Dendritic cell treated with granulocyte-macrophage colony-stimulating factor and Interleukin-4, amounts not matched to agents 40 ng/mL and 50 ng/mL, for 4 days (primary cell): ENCODE measurements at regions not wholly inside any gene's neighbourhood (a gene's known extent, or its start where the extent isn't known, plus 50 kb on each side); places are given as distances from the start of the nearest gene placed in this dataset.

ENCODE experiments used
- H3K27ac Mint-ChIP-seq: one replicate; pipeline ENCODE4 v1.8.0; 2022; ENCODE audit warnings: mild to moderate bottlenecking, mixed read lengths
- H3K27me3 Mint-ChIP-seq: one replicate; pipeline ENCODE4 v1.8.0; 2022; ENCODE audit warnings: mild to moderate bottlenecking, mixed read lengths
- H3K36me3 Mint-ChIP-seq: one replicate; pipeline ENCODE4 v1.8.0; 2022; ENCODE audit warnings: low read depth, mixed read lengths
- H3K4me1 Mint-ChIP-seq: one replicate; pipeline ENCODE4 v1.8.0; 2022; ENCODE audit warnings: low read depth, mixed read lengths
- H3K4me3 Mint-ChIP-seq: one replicate; pipeline ENCODE4 v1.8.0; 2022; ENCODE audit warnings: mild to moderate bottlenecking, moderate library complexity, mixed read lengths
- H3K9me3 Mint-ChIP-seq: one replicate; pipeline ENCODE4 v1.8.0; 2022; ENCODE audit warnings: mixed read lengths
- intact Hi-C: fragments of 100-400 bp; cut with micrococcal nuclease; formaldehyde crosslinking; loops from one replicate; pipeline ENCODE4 v1.15.0; 2022

GRCh38 chr12:100675432-100675831, 101.9 kb downstream of the GAS2L3 start:
- Mint-ChIP-seq H3K4me1 (no peaks in the 10 kb centered on the region), H3K27me3 (peaks cover 17% of the 10 kb centered on the region), H3K4me3 (no peak overlapping the region), H3K9me3 (no peaks in the 10 kb centered on the region), H3K36me3 (no peaks in the 10 kb centered on the region), H3K27ac (no peak overlapping the region)
- intact Hi-C loops, result loop anchor here (10.0 kb wide), 1 partner anchor 441 kb away; no protein-coding TSS in a partner anchor

DNA sequence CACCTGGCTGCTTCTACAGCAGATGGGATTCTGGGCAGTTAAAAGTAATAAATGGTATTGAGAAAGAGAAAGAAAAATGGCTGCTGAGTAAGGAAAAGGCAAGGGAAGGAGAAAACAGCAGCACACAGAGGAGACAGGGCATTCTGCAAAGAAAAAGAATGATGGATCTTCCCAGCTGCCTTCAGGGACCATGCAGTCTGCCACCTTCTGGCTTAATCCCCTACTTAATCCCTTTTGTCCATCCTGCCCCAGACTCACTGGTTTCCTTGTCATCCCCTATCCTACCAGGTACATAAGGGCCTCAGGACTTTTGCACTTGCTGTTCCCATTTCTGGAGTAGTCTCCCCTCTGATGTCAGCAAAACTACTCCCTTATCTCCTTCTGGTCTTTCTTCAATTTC, 107.6 kb downstream of the GAS2L3 start:
- intact Hi-C loops, result no loop called here
- Mint-ChIP-seq H3K4me1 (no peaks in the 10 kb centered on the region), H3K9me3 (peaks cover 22% of the 10 kb centered on the region), H3K27ac (no peak overlapping the region), H3K27me3 (peaks cover 21% of the 10 kb centered on the region), H3K36me3 (no peaks in the 10 kb centered on the region), H3K4me3 (no peak overlapping the region)

DNA sequence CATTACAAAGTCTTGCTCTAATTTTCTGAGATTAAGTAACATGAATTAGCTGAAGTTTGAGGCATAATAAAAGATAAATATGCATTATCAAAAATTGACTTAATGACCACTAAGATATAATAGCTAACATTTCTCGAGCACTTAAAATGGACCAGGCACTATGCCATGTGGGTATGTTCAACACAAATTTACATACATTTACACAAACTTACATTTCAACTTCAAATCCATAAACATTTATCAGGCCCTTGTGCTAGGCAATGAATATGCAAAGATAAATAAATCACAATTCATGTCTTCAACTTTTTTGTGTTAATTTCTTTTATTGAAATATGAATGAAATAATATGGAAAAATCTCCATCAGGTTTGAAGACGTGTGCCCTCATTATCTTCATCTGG, 108.7 kb downstream of the GAS2L3 start:
- no peaks in the 10 kb centered on the region for H3K4me1 Mint-ChIP-seq
- intact Hi-C loops, result no loop called here
- H3K9me3 Mint-ChIP-seq, result peaks cover 28% of the 10 kb centered on the region
- H3K4me3 Mint-ChIP-seq, result no peak overlapping the region
- H3K36me3 Mint-ChIP-seq, result no peaks in the 10 kb centered on the region
- H3K27me3 Mint-ChIP-seq, result peaks cover 18% of the 10 kb centered on the region
- H3K27ac Mint-ChIP-seq, result no peak overlapping the region

GRCh38 chr12:100687686-100688085, 106.9 kb upstream of the ANO4 start:
- Mint-ChIP-seq H3K27me3 (peaks cover 10% of the 10 kb centered on the region), H3K4me1 (no peaks in the 10 kb centered on the region), H3K4me3 (no peak overlapping the region), H3K27ac (no peak overlapping the region), H3K36me3 (no peaks in the 10 kb centered on the region), H3K9me3 (peaks cover 28% of the 10 kb centered on the region)
- intact Hi-C loops, result no loop called here

GRCh38 chr12:100688451-100688864, 106.1 kb upstream of the ANO4 start:
- Mint-ChIP-seq H3K36me3 (no peaks in the 10 kb centered on the region), H3K27ac (no peak overlapping the region), H3K4me1 (no peaks in the 10 kb centered on the region), H3K9me3 (peaks cover 28% of the 10 kb centered on the region), H3K4me3 (no peak overlapping the region), H3K27me3 (peaks cover 7% of the 10 kb centered on the region)
- intact Hi-C loops, result no loop called here

- intact Hi-C loops, result no loop called here
- H3K4me3 Mint-ChIP-seq, result no peak overlapping the region
- H3K27me3 Mint-ChIP-seq, result peaks cover 5% of the 10 kb centered on the region
- H3K27ac Mint-ChIP-seq, result no peak overlapping the region
- no peaks in the 10 kb centered on the region for H3K36me3 Mint-ChIP-seq
- H3K9me3 Mint-ChIP-seq, result no peaks in the 10 kb centered on the region
- peaks cover under 1% of the 10 kb centered on the region for H3K4me1 Mint-ChIP-seq
Measured at GRCh38 chr12:100692502-100692901, 102.1 kb upstream of the ANO4 start.

DNA sequence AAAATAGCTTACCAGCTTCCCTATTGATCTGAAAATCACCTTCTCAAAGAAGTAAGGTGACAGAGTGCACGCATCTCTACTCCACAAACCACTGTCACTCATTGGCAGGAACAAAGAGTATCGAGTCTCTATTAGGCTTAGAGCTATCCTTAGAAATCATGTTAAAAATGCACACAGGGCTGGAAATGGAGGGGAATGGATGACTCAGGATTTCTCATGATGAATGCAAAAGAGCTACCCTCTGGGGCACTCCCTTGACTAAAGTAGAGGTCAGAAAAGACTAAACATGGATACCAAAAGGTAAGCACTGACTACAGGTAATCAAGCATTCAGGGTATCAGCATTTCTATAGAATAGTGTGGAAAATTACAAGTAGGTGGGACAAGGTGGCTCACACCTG, 96.1 kb upstream of the ANO4 start:
- Mint-ChIP-seq H3K9me3 (no peaks in the 10 kb centered on the region), H3K36me3 (no peaks in the 10 kb centered on the region), H3K27me3 (peaks cover 2% of the 10 kb centered on the region), H3K27ac (no peak overlapping the region), H3K4me1 (peaks cover 28% of the 10 kb centered on the region), H3K4me3 (no peak overlapping the region)
- intact Hi-C loops, result no loop called here

- intact Hi-C loops, result no loop called here
- peaks cover 28% of the 10 kb centered on the region for H3K4me1 Mint-ChIP-seq
- H3K9me3 Mint-ChIP-seq, result no peaks in the 10 kb centered on the region
- H3K4me3 Mint-ChIP-seq, result no peak overlapping the region
- no peak overlapping the region for H3K27ac Mint-ChIP-seq
- H3K27me3 Mint-ChIP-seq, result peaks cover 5% of the 10 kb centered on the region
- H3K36me3 Mint-ChIP-seq, result no peaks in the 10 kb centered on the region
Measured at GRCh38 chr12:100699209-100699608, 95.4 kb upstream of the ANO4 start.

DNA sequence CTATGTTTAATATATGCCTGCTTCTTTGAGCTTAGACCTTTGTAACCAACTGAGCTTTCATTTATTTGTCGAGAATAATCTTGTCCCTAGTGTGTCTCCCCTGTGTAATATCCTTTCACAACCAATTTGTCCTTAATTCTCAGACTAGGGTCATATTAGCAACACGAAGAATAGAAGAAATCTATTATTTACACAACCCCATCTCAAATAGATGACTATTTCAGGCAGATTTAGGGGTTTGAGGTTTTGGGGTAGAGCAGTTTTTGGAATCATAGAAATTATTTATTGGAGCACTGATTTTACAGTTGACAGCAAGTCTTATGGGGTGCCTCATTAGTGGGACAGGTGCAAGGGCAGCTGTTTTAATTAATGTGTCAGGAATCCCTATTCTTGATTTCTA, 91.2 kb upstream of the ANO4 start:
- Mint-ChIP-seq H3K27ac (no peak overlapping the region), H3K9me3 (no peaks in the 10 kb centered on the region), H3K4me1 (peaks cover 19% of the 10 kb centered on the region), H3K27me3 (peaks cover 13% of the 10 kb centered on the region), H3K36me3 (no peaks in the 10 kb centered on the region), H3K4me3 (no peak overlapping the region)
- intact Hi-C loops, result no loop called here

- Mint-ChIP-seq H3K4me3 (no peak overlapping the region), H3K27ac (no peak overlapping the region), H3K4me1 (peaks cover 14% of the 10 kb centered on the region)
Measured at GRCh38 chr12:100703868-100704267, 90.7 kb upstream of the ANO4 start.

DNA sequence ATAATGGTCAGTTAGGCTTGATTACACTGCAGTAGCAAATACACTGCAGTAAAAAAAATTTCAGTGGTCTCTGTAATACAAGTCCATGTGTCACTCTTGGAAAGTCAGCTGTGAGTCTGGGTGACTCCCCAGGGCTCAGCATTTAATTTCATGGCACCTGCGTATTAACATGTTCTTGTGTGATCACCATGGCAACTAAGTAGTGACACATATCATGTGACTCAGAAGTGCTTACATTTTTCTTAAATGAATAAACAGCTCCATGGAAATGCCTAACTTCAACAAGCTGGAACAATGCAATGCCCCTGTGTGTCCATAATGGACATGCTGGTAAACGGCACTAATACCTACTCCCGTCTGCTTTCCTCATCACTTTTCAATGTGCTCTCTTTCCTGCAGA, 88.5 kb upstream of the ANO4 start:
- Mint-ChIP-seq H3K4me1 (no peaks in the 10 kb centered on the region), H3K9me3 (no peaks in the 10 kb centered on the region), H3K27me3 (peaks cover 18% of the 10 kb centered on the region), H3K27ac (no peak overlapping the region), H3K4me3 (no peak overlapping the region), H3K36me3 (no peaks in the 10 kb centered on the region)
- intact Hi-C loops, result no loop called here

More at GRCh38 chr12:100703868-100704267, 90.7 kb upstream of the ANO4 start:
- intact Hi-C loops, result no loop called here
- Mint-ChIP-seq H3K9me3 (no peaks in the 10 kb centered on the region), H3K27me3 (peaks cover 13% of the 10 kb centered on the region), H3K36me3 (no peaks in the 10 kb centered on the region)

DNA sequence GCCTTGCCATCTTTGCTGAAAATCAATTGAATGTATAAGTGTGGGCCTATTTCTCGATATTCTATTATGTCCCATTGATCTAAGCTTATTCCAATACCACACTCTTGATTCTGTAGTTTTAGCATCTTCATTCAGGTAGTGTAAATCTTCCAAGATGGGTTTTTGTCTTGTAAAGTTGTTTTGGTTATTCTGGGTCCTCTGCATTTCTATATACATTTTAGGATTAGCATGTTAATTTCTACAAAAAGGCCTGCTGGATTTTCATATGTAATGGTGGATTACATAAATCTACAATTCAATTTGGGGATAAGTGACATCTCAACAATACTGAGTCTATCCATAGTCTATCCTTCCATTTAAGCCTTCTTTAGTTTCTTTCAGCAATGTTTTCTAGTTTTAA, 86.0 kb upstream of the ANO4 start:
- no peak overlapping the region for H3K27ac Mint-ChIP-seq
- H3K4me1 Mint-ChIP-seq, result no peaks in the 10 kb centered on the region
- H3K36me3 Mint-ChIP-seq, result no peaks in the 10 kb centered on the region
- no peaks in the 10 kb centered on the region for H3K9me3 Mint-ChIP-seq
- H3K27me3 Mint-ChIP-seq, result peaks cover 17% of the 10 kb centered on the region
- no peak overlapping the region for H3K4me3 Mint-ChIP-seq
- intact Hi-C loops, result no loop called here

DNA sequence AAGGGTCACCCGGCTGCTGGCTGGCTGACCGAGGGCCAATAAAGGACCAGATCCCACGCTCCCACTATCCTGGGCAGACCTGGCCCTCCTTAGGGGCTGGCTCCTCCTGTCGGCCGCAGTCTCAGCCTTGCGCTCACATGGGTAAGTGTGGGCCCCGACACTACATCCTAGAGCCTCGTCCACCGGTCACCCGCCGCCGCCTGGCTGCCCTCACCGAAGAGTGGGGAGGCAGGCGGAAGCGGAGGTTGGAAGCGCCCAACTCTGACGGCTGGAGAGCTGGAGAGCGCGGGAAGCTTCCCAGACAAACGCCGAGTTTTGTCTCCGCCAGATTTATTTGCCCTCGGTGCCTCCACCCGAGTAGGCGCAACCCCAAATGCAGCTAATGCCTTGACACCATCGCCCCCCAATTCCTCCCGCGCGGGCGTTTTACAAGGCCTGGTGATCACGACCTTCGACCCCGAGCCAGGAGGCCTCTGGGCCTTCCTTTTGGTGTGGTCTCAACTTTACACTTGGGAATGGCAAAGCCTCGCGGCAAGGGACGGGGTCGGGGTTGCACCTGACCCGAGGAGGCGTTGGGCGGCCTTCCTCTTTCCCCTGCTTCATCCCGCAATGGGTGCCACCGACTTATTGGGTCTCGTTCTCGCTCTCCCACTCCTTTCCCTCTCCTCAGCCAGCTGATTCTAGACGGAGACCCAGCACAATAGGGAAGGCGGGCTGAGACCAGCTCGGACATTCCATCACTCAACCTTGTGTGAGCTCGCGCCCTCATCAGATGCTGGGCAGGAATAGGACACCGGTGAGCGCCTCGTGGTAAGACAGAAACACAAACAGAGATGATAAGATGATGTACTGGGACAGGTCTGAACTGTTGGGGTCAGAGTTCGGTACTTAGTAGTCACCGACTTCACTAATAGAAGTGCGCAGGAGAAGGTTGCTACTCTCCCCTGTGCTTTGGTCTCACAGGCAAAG, 78.3 kb upstream of the ANO4 start:
- Mint-ChIP-seq H3K9me3 (no peaks in the 10 kb centered on the region), H3K36me3 (no peaks in the 10 kb centered on the region), H3K27me3 (peaks cover 60% of the 10 kb centered on the region), H3K4me1 (peaks cover 7% of the 10 kb centered on the region), H3K4me3 (no peak overlapping the region), H3K27ac (no peak overlapping the region)
- intact Hi-C loops, result no loop called here

DNA sequence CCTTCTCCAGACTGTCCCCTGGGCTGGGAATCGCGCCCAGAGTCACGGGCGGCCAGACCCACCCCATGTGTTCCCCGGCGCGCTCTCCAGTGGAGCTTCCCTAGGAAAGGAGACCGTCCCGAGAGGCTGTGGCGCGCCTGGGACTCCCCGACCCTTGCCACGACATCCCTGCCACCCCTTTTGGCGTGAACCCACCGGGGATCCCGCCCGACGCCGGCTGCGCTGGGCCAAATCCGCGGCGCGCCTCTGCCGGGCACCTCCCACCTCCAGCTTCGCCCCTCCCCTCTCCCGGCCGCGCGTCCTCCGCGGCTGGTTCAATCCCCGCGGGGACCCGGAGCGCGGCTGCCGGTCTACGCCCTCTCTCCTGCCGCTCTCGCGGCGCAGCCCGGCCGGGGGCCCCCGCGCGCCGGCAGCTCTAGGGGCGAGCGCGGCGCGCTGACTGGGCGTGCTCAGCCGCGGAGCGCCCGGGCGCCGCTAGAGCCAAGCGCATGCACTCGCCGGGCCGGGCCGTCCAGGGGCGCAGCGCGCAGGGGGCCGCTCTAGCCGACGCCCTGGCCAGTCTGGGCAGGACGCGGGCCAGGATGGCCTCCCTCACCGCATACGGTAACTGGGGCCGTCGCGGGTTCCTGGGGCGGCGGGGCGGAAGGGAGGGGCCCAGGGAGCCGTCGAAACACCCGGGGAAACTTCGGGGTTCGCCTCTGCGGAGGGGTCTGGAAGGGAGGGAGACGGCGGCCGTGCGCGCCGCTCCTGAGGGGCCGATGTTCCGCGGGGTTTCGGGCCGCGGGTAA, 77.4 kb upstream of the ANO4 start:
- no peaks in the 10 kb centered on the region for H3K36me3 Mint-ChIP-seq
- H3K9me3 Mint-ChIP-seq, result no peaks in the 10 kb centered on the region
- intact Hi-C loops, result no loop called here
- H3K4me3 Mint-ChIP-seq, result peak overlapping the region; percentile 33
- H3K27ac Mint-ChIP-seq, result no peak overlapping the region
- H3K4me1 Mint-ChIP-seq, result peaks cover 7% of the 10 kb centered on the region
- H3K27me3 Mint-ChIP-seq, result peaks cover 64% of the 10 kb centered on the region
